Fibroblast of lung (primary cell): ENCODE measurements at regions not wholly inside any gene's neighbourhood (a gene's known extent, or its start where the extent isn't known, plus 50 kb on each side); places are given as distances from the start of the nearest gene placed in this dataset.

Source experiments
- DNase-seq, 2 donors: peaks; one replicate each; pipeline versions ENCODE4 v3.0.0 to v3.0.0-alpha.2; 2010; ENCODE audit warnings: low read depth in 2 of 2
- H2AFZ ChIP-seq: 2 replicates; pipeline ENCODE4 v1.5.1; 2012; ENCODE audit warnings: low read length, control low read depth, inconsistent platforms
- H3K27ac ChIP-seq: 2 replicates; pipeline ENCODE4 v1.5.1; 2011; ENCODE audit warnings: low read length, control low read depth; ENCODE audit not compliant: insufficient read depth
- H3K27me3 ChIP-seq: 2 replicates; pipeline ENCODE4 v1.5.1; 2011; ENCODE audit warnings: mild to moderate bottlenecking, low read length; ENCODE audit not compliant: control insufficient read depth, insufficient read depth
- H3K36me3 ChIP-seq: 2 replicates; pipeline ENCODE4 v1.5.1; 2011; ENCODE audit warnings: low read length; ENCODE audit not compliant: control insufficient read depth, insufficient read depth
- H3K4me1 ChIP-seq: 2 replicates; pipeline ENCODE4 v1.5.1; 2011; ENCODE audit warnings: low read length; ENCODE audit not compliant: control insufficient read depth, insufficient read depth; ENCODE audit errors: extremely low read depth
- H3K4me2 ChIP-seq: 2 replicates; pipeline ENCODE4 v1.5.1; 2011; ENCODE audit warnings: low read length, control low read depth; ENCODE audit not compliant: insufficient read depth; ENCODE audit errors: extremely low read depth
- H3K4me3 ChIP-seq, 4 experiments: fragments of 200-600 bp in 1 of 4; sonication (generic) in 1 of 4; replicated peaks in 1 of 4; 2 replicates each; pipeline ENCODE4 v1.5.1; 2011 to 2016; ENCODE audit warnings: low read length in 4 of 4, low read depth in 3 of 4, mild to moderate bottlenecking in 3 of 4, control low read depth in 2 of 4, inconsistent platforms in 1 of 4, mixed read lengths in 1 of 4; ENCODE audit not compliant: insufficient read depth in 1 of 4; ENCODE audit errors: control extremely low read depth in 1 of 4
- H3K79me2 ChIP-seq: 2 replicates; pipeline ENCODE4 v1.5.1; 2012; ENCODE audit warnings: mild to moderate bottlenecking, low read length, inconsistent platforms; ENCODE audit not compliant: control insufficient read depth, insufficient read depth
- H3K9ac ChIP-seq: 2 replicates; pipeline ENCODE4 v1.5.1; 2011; ENCODE audit warnings: mild to moderate bottlenecking, low read length, control low read depth; ENCODE audit not compliant: insufficient read depth
- H3K9me3 ChIP-seq: 2 replicates; pipeline ENCODE4 v1.5.1; 2012; ENCODE audit warnings: low read depth, low read length; ENCODE audit not compliant: control insufficient read depth, insufficient read depth
- H4K20me1 ChIP-seq: 2 replicates; pipeline ENCODE4 v1.5.1; 2011; ENCODE audit warnings: low read length; ENCODE audit not compliant: control insufficient read depth, insufficient read depth; ENCODE audit errors: extremely low read depth
- EZH2 ChIP-seq: IDR thresholded peaks from 2 replicates; pipeline ENCODE4 v1.5.1; 2012; ENCODE audit warnings: low read length, control low read depth, mild to moderate bottlenecking; ENCODE audit errors: missing control alignments
- TF ChIP-seq, protein P1 (sequence below), 2 donors: IDR thresholded peaks in 1 of 2; conservative IDR thresholded peaks in 1 of 2; 1 replicate in 1 of 2; 2 replicates in 1 of 2; pipeline ENCODE4 v1.5.1; 2011 to 2012; ENCODE audit warnings: low read length in 2 of 2, control low read depth in 1 of 2, inconsistent platforms in 1 of 2, low read depth in 1 of 2, mild to moderate bottlenecking in 1 of 2

- no peak overlapping the region for H3K4me2 ChIP-seq
- no peak overlapping the region for H3K9ac ChIP-seq
- peak in 1 of 2 donors; percentile 59 for DNase-seq
- no peaks in the 10 kb centered on the region for H3K9me3 ChIP-seq
- H3K4me3 ChIP-seq: no peak overlapping the region
- no peaks in the 10 kb centered on the region for H3K27me3 ChIP-seq
- no peaks in the 10 kb centered on the region for H4K20me1 ChIP-seq
- TF ChIP-seq EZH2: no peak
- TF ChIP-seq, protein P1, sequence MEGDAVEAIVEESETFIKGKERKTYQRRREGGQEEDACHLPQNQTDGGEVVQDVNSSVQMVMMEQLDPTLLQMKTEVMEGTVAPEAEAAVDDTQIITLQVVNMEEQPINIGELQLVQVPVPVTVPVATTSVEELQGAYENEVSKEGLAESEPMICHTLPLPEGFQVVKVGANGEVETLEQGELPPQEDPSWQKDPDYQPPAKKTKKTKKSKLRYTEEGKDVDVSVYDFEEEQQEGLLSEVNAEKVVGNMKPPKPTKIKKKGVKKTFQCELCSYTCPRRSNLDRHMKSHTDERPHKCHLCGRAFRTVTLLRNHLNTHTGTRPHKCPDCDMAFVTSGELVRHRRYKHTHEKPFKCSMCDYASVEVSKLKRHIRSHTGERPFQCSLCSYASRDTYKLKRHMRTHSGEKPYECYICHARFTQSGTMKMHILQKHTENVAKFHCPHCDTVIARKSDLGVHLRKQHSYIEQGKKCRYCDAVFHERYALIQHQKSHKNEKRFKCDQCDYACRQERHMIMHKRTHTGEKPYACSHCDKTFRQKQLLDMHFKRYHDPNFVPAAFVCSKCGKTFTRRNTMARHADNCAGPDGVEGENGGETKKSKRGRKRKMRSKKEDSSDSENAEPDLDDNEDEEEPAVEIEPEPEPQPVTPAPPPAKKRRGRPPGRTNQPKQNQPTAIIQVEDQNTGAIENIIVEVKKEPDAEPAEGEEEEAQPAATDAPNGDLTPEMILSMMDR (conservative IDR thresholded peaks at IDR 0.05 in 1 of 2, IDR thresholded peaks at IDR 0.05 in 1 of 2; ENCODE audit: low read depth in 1 of 2, low read length in 2 of 2): no peak
- H3K36me3 ChIP-seq: no peaks in the 10 kb centered on the region
- H3K4me1 ChIP-seq: no peaks in the 10 kb centered on the region
- no peaks in the 10 kb centered on the region for H3K79me2 ChIP-seq
- no peak overlapping the region for H3K27ac ChIP-seq
- no peak overlapping the region for H2AFZ ChIP-seq
These were observed 198.9 kb downstream of the LURAP1L start for GRCh38 chr9:12973710-12974109.

DNA sequence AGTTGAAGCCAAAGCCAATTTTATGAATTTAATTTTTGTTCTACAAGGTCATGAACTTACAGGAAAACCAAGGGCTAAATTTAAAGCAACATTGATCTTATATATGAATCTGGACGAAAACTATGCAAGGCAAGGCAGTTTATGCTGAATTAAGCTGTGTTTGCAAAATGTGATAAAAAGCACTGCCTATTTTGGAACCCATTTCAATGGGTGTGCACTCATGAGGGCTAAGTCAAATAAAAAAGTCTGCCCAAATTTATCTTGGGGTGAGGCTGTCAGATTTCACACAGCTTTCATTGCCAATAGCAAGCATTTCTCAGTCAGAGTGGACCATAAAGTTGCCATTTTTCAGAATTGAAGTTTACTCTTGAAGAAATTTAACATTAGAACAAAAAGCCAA is 199.9 kb downstream of the LURAP1L start:
- Histone ChIP-seq H3K4me3 (no peak overlapping the region), H3K79me2 (no peaks in the 10 kb centered on the region), H3K27me3 (no peaks in the 10 kb centered on the region), H3K9ac (no peak overlapping the region), H3K4me1 (no peaks in the 10 kb centered on the region), H3K27ac (no peak overlapping the region), H3K4me2 (no peak overlapping the region), H2AFZ (no peak overlapping the region), H4K20me1 (no peaks in the 10 kb centered on the region), H3K36me3 (no peaks in the 10 kb centered on the region), H3K9me3 (no peaks in the 10 kb centered on the region)
- no peak for DNase-seq
- TF ChIP-seq, protein P1 (conservative IDR thresholded peaks at IDR 0.05 in 1 of 2, IDR thresholded peaks at IDR 0.05 in 1 of 2; ENCODE audit: low read depth in 1 of 2, low read length in 2 of 2): no peak
- no peak for TF ChIP-seq EZH2

GRCh38 chr9:12975496-12975895 is 200.7 kb downstream of the LURAP1L start:
- Histone ChIP-seq H3K79me2 (no peaks in the 10 kb centered on the region), H3K4me1 (no peaks in the 10 kb centered on the region), H3K4me2 (no peak overlapping the region), H2AFZ (no peak overlapping the region), H3K27ac (no peak overlapping the region), H3K27me3 (no peaks in the 10 kb centered on the region), H3K36me3 (no peaks in the 10 kb centered on the region), H3K9me3 (no peaks in the 10 kb centered on the region), H3K9ac (no peak overlapping the region), H3K4me3 (no peak overlapping the region), H4K20me1 (no peaks in the 10 kb centered on the region)
- TF ChIP-seq, protein P1 (conservative IDR thresholded peaks at IDR 0.05 in 1 of 2, IDR thresholded peaks at IDR 0.05 in 1 of 2; ENCODE audit: low read depth in 1 of 2, low read length in 2 of 2): no peak
- no peak for TF ChIP-seq EZH2
- no peak for DNase-seq
